H9 (cell line): ENCODE measurements at regions not wholly inside any gene's neighbourhood (a gene's known extent, or its start where the extent isn't known, plus 50 kb on each side); places are given as distances from the start of the nearest gene placed in this dataset.

Source experiments
- DNase-seq: peaks from one replicate; pipeline ENCODE4 v3.0.0-alpha.2; 2017
- H2AFZ ChIP-seq: one replicate; pipeline ENCODE4 v1.6.1; 2013; ENCODE audit warnings: mild to moderate bottlenecking, low read length, control low read depth, moderate library complexity
- H2AK5ac ChIP-seq: 2 replicates; pipeline ENCODE4 v1.6.1; 2013; ENCODE audit warnings: low read length, control low read depth, mixed read lengths; ENCODE audit not compliant: insufficient read length
- H2BK120ac ChIP-seq: one replicate; pipeline ENCODE4 v1.6.1; 2013; ENCODE audit warnings: low read depth, mild to moderate bottlenecking, low read length, control low read depth, inconsistent platforms; ENCODE audit not compliant: poor library complexity, severe bottlenecking
- H2BK12ac ChIP-seq: 2 replicates; pipeline ENCODE4 v1.6.1; 2013; ENCODE audit warnings: low read length, control low read depth, mixed read lengths, low read depth; ENCODE audit not compliant: insufficient read length
- H2BK15ac ChIP-seq: 2 replicates; pipeline ENCODE4 v1.6.1; 2013; ENCODE audit warnings: low read depth, low read length, control low read depth
- H2BK20ac ChIP-seq: one replicate; pipeline ENCODE4 v1.6.1; 2013; ENCODE audit warnings: low read depth, mild to moderate bottlenecking, low read length, control low read depth, inconsistent platforms; ENCODE audit not compliant: poor library complexity, severe bottlenecking
- H2BK5ac ChIP-seq: 2 replicates; pipeline ENCODE4 v1.6.1; 2013; ENCODE audit warnings: low read length, control low read depth, mixed read lengths; ENCODE audit not compliant: insufficient read length
- H3K14ac ChIP-seq: 2 replicates; pipeline ENCODE4 v1.6.1; 2013; ENCODE audit warnings: low read length, control low read depth; ENCODE audit not compliant: insufficient read depth
- H3K18ac ChIP-seq: 2 replicates; pipeline ENCODE4 v1.6.1; 2013; ENCODE audit warnings: low read depth, mild to moderate bottlenecking, mixed read lengths, low read length, control low read depth; ENCODE audit not compliant: insufficient read length
- H3K23ac ChIP-seq: 2 replicates; pipeline ENCODE4 v1.6.1; 2013; ENCODE audit warnings: low read length, control low read depth, mixed read lengths, low read depth; ENCODE audit not compliant: insufficient read length
- H3K23me2 ChIP-seq: 2 replicates; pipeline ENCODE4 v1.6.1; 2013; ENCODE audit warnings: low read depth, mild to moderate bottlenecking, mixed read lengths, low read length, control low read depth; ENCODE audit not compliant: insufficient read length, poor library complexity, severe bottlenecking
- H3K27ac ChIP-seq: 2 replicates; pipeline ENCODE4 v1.5.1; 2013; ENCODE audit warnings: low read length, control low read depth, mixed read lengths, low read depth; ENCODE audit not compliant: insufficient read length
- H3K27me3 ChIP-seq: 2 replicates; pipeline ENCODE4 v1.6.1; 2013; ENCODE audit warnings: low read length, control low read depth, inconsistent platforms; ENCODE audit not compliant: insufficient read depth
- H3K4ac ChIP-seq: 2 replicates; pipeline ENCODE4 v1.6.1; 2013; ENCODE audit warnings: low read depth, mild to moderate bottlenecking, control low read depth, inconsistent platforms, low read length, moderate library complexity
- H3K4me1 ChIP-seq: 2 replicates; pipeline ENCODE4 v1.6.1; 2013; ENCODE audit warnings: low read length, control low read depth, inconsistent platforms; ENCODE audit not compliant: insufficient read depth
- H3K4me2 ChIP-seq: 2 replicates; pipeline ENCODE4 v1.6.1; 2013; ENCODE audit warnings: low read length, control low read depth, mixed read lengths; ENCODE audit not compliant: insufficient read length, insufficient read depth
- H3K56ac ChIP-seq: 2 replicates; pipeline ENCODE4 v1.6.1; 2013; ENCODE audit warnings: low read depth, mild to moderate bottlenecking, mixed read lengths, low read length, control low read depth; ENCODE audit not compliant: insufficient read length
- H3K79me1 ChIP-seq: 2 replicates; pipeline ENCODE4 v1.6.1; 2013; ENCODE audit warnings: low read depth, mild to moderate bottlenecking, moderate library complexity, low read length, control low read depth, inconsistent platforms; ENCODE audit not compliant: insufficient read depth, poor library complexity, severe bottlenecking
- H3K79me2 ChIP-seq: 2 replicates; pipeline ENCODE4 v1.6.1; 2013; ENCODE audit warnings: low read length, control low read depth, inconsistent platforms; ENCODE audit not compliant: insufficient read depth
- H3K9ac ChIP-seq: 2 replicates; pipeline ENCODE4 v1.6.1; 2013; ENCODE audit warnings: low read length, control low read depth, mixed read lengths; ENCODE audit not compliant: insufficient read length; ENCODE audit errors: extremely low read depth
- H3K9me3 ChIP-seq: one replicate; pipeline ENCODE4 v1.6.1; 2013; ENCODE audit warnings: low read depth, low read length, inconsistent platforms; ENCODE audit not compliant: control insufficient read depth
- H3T11ph ChIP-seq: one replicate; pipeline ENCODE4 v1.6.1; 2013; ENCODE audit warnings: mild to moderate bottlenecking, low read length, control low read depth, inconsistent platforms
- H4K20me1 ChIP-seq: one replicate; pipeline ENCODE4 v1.6.1; 2013; ENCODE audit not compliant: control insufficient read depth, insufficient read length, insufficient read depth
- H4K5ac ChIP-seq: 2 replicates; pipeline ENCODE4 v1.6.1; 2013; ENCODE audit warnings: low read depth, mild to moderate bottlenecking, mixed read lengths, low read length, control low read depth; ENCODE audit not compliant: insufficient read length
- H4K8ac ChIP-seq: replicated peaks from 2 replicates; pipeline ENCODE4 v1.6.1; 2013; ENCODE audit warnings: low read length, control low read depth, mixed read lengths, low read depth; ENCODE audit not compliant: insufficient read length
- H4K91ac ChIP-seq: 2 replicates; pipeline ENCODE4 v1.6.1; 2013; ENCODE audit warnings: low read depth, mild to moderate bottlenecking, moderate library complexity, mixed read lengths, low read length, control low read depth; ENCODE audit not compliant: insufficient read length
- H3K27ac Mint-ChIP-seq, 3 experiments: 2 replicates in 2 of 3; 3 replicates in 1 of 3; pipeline ENCODE4 v1.8.0; 2020 to 2021; ENCODE audit warnings: mixed read lengths in 3 of 3, mild to moderate bottlenecking in 1 of 3, moderate library complexity in 1 of 3
- H3K27me3 Mint-ChIP-seq: 2 replicates; pipeline ENCODE4 v1.8.0; 2021; ENCODE audit warnings: low read depth, mild to moderate bottlenecking, moderate library complexity, mixed read lengths
- H3K36me3 Mint-ChIP-seq, 3 experiments: 2 replicates in 2 of 3; 3 replicates in 1 of 3; pipeline ENCODE4 v1.8.0; 2020 to 2021; ENCODE audit warnings: low read depth in 3 of 3, mixed read lengths in 3 of 3; ENCODE audit not compliant: insufficient read depth in 1 of 3
- H3K4me1 Mint-ChIP-seq, 2 experiments: 2 replicates each; pipeline ENCODE4 v1.8.0; 2020; ENCODE audit warnings: mixed read lengths in 2 of 2
- H3K4me3 Mint-ChIP-seq, 2 experiments: 2 replicates in 1 of 2; 3 replicates in 1 of 2; pipeline ENCODE4 v1.8.0; 2020 to 2021; ENCODE audit warnings: mild to moderate bottlenecking in 2 of 2, mixed read lengths in 2 of 2, moderate library complexity in 1 of 2
- H3K9me3 Mint-ChIP-seq, 2 experiments: 2 replicates in 1 of 2; 3 replicates in 1 of 2; pipeline ENCODE4 v1.8.0; 2020; ENCODE audit warnings: mild to moderate bottlenecking in 2 of 2, mixed read lengths in 2 of 2, moderate library complexity in 1 of 2
- CTCF ChIP-seq: fragments of 200-600 bp; sonication (generic); conservative IDR thresholded peaks from 3 replicates; pipeline ENCODE4 v1.8.0; 2021; ENCODE audit warnings: antibody characterized with exemption, mild to moderate bottlenecking
- WGBS: extraction: QIAGEN DNeasy Blood & Tissue Kit; methylation state at CpG from one replicate; pipeline ENCODE4 v1.1.7; 2013; ENCODE audit warnings: missing lambda C conversion rate, low lambda C conversion rate, mixed read lengths; ENCODE audit not compliant: insufficient read length; ENCODE audit errors: extremely low coverage; 5-methylcytosine and 5-hydroxymethylcytosine counted together

- Histone ChIP-seq H3K9me3 (no peaks in the 10 kb centered on the region), H3K9ac (no peak overlapping the region), H2AFZ (no peak overlapping the region), H3K27me3 (peaks cover 31% of the 10 kb centered on the region), H2BK5ac (no peak overlapping the region), H3K79me2 (no peaks in the 10 kb centered on the region), H3K23ac (no peak overlapping the region), H3K79me1 (no peaks in the 10 kb centered on the region), H3K23me2 (no peaks in the 10 kb centered on the region), H4K20me1 (no peaks in the 10 kb centered on the region), H2BK15ac (no peak overlapping the region), H2BK120ac (no peak overlapping the region), H4K5ac (no peak overlapping the region), H3K56ac (no peak overlapping the region), H2AK5ac (no peak overlapping the region), H3K4me1 (peaks cover 11% of the 10 kb centered on the region; the same call in 1 of the 2 replicates), H4K91ac (no peak overlapping the region), H3K4me2 (no peak overlapping the region), H3K4ac (no peak overlapping the region), H3K27ac (no peak overlapping the region), H3T11ph (no peak overlapping the region), H3K18ac (no peak overlapping the region), H4K8ac (no peak overlapping the region), H3K14ac (no peak overlapping the region), H2BK12ac (no peak overlapping the region), H2BK20ac (no peak overlapping the region)
- H3K4me1 Mint-ChIP-seq, result peaks cover 35 to 40% of the 10 kb centered on the region in 2 experiments
- no CpG with 5 or more reads among the region's 1 CpG for WGBS
- H3K27me3 Mint-ChIP-seq, result peaks cover 94% of the 10 kb centered on the region
- H3K9me3 Mint-ChIP-seq, result peaks cover 5 to 9% of the 10 kb centered on the region in 2 experiments
- H3K4me3 Mint-ChIP-seq, result no peak overlapping the region
- no peak for DNase-seq
- no peak for TF ChIP-seq CTCF
- peaks cover 0 to 5% (median 3%) of the 10 kb centered on the region in 3 experiments; a peak in 4 of 7 replicates for H3K36me3 Mint-ChIP-seq
- no peak overlapping the region for H3K27ac Mint-ChIP-seq
These were observed 148.5 kb upstream of the SEL1L start for GRCh38 chr14:81682134-81682533.
